Activated gamma-delta T cell treated with anti-CD3 and anti-CD28 coated beads, Interleukin-2, amount 50 U/mL, for 16 hours (primary cell): ENCODE measurements at regions not wholly inside any gene's neighbourhood (a gene's known extent, or its start where the extent isn't known, plus 50 kb on each side); places are given as distances from the start of the nearest gene placed in this dataset.

Source experiments
- DNase-seq: peaks from one replicate; pipeline ENCODE4 v3.0.0-alpha.2; 2020; ENCODE audit warnings: low read depth

DNA sequence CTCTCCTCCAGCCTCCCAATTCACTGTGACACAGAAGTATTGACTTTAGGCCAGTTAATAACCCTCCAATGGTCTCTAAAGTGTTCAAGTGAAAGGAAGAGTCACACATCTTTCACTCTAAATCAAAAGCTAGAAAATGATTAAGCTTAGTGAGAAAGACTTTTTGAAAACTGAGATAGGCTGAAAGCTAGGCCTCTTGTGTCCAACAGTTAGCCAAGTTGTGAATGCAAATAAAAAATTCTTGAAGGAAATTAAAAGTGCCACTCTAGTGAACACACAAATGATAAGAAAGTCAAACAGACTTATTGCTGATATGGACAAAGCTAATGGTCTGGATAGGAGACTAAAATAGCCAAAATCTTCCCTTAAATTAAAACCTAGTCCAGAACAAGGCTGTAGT, 687.2 kb downstream of the TRIML1 start:
- no peak for DNase-seq

GRCh38 chr4:188839704-188840103, 700.5 kb downstream of the TRIML1 start:
- DNase-seq, result no peak

GRCh38 chr4:188841523-188841922, 702.3 kb downstream of the TRIML1 start:
- DNase-seq, result no peak

- no peak for DNase-seq
Measured at GRCh38 chr4:188854436-188854835, 715.2 kb downstream of the TRIML1 start.

DNA sequence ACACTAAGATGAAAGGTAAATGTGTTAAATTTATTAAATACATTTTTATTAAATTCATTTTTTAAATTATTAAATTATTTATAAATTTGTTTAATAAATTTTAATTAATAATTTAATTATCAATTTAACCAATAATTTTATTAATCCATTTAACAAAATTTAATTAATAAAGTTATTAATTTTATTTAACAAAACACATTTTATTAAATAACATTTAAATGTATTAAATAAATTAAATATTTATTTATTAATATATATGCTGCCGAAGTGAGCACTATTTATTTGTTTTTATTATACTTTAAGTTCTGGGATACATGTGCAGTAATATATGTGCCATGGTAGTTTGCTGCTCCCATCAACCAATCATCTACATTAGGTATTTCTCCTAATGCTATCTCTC, 719.5 kb downstream of the TRIML1 start:
- no peak for DNase-seq

GRCh38 chr4:188864741-188865140, 725.5 kb downstream of the TRIML1 start:
- DNase-seq, result no peak

DNA sequence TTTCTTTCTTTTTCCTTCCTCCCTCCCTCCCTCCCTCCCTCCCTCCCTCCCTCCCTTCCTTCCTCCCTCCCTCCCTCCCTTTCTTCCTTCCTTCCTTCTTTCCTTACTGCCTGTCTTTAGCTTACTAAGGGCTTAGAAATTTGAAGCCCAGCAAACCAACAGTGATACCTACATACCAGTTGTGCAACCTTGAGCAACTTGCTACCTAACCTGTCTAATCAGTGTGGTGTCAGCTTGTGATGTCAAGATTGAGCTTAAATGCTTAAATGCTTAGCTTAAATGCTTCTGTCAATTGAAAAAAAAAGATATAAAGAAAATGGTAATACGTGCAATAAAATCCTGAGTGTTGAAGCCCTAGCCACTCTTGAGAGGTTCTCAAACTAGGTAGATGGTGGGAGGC, 728.6 kb downstream of the TRIML1 start:
- DNase-seq, result no peak

- no peak for DNase-seq
Measured at GRCh38 chr4:188869581-188869980, 730.3 kb downstream of the TRIML1 start.

- DNase-seq, result no peak
Measured at GRCh38 chr4:188872809-188873208, 733.6 kb downstream of the TRIML1 start.

- DNase-seq, result no peak
Measured at GRCh38 chr4:188876881-188877280, 737.6 kb downstream of the TRIML1 start.

GRCh38 chr4:188879598-188879997, 740.4 kb downstream of the TRIML1 start:
- DNase-seq, result no peak

DNA sequence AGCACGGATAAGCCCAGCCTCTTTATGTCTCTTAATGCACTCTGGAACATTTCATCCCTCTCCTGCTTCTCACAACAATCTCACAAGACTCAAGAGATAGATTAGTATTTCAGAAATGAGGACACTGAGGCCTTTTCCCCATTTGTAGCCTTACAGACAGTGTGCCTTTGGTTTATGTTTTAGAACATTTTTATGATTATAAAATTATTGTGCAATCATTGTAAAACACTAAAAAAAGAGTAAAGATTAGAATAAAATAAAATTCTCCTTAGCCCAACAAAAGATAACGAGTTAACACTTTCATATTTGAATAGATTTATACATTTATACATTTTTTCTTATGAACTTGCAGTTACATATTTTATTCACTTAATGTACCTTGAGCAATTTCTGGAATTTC, 748.7 kb downstream of the TRIML1 start:
- DNase-seq, result no peak

DNA sequence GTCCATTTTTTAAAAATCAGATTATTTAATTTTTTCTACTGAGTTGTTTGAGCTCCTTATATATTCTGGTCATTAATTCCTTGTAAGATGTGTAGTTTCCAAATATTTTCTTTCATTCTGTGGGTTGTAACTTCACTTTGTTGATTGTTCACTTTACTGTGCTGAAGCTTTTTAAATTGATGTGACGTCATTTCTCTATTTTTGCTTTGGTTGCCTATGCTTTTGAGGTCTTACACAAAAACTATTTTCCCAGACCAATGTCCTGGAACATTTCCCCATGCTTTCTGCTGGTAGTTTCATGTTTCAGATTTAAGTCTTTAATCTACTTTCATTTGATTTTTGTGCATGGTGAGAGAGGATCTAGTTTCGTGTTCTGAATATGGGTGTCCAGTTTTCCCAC, 753.6 kb downstream of the TRIML1 start:
- no peak for DNase-seq

- no peak for DNase-seq
Measured at GRCh38 chr4:188903986-188904385, 764.7 kb downstream of the TRIML1 start.

GRCh38 chr4:188904617-188905016, 765.4 kb downstream of the TRIML1 start:
- DNase-seq, result no peak

DNA sequence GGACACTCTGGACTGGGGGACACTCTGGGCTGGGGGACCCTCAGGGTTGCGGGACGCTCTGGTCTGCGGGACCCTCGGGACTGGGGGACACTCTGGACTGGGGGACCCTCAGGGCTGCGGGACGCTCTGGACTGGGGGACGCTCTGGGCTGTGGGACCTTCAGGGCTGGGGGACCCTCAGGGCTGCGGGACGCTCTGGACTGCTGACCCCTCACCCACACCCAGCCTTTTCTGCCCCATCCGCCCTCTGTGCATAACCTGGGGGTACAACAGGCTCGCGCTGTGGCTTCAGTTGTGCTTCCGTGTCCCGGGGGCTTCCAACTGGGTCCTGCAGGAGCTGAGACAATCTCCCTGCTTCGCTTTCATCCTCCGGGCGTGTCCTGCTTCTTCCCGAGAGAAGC, 766.0 kb downstream of the TRIML1 start:
- DNase-seq, result no peak

GRCh38 chr4:188911199-188911598, 772.0 kb downstream of the TRIML1 start:
- DNase-seq, result no peak

GRCh38 chr4:188911707-188912106, 772.5 kb downstream of the TRIML1 start:
- DNase-seq, result no peak

GRCh38 chr4:188915175-188915574, 775.9 kb downstream of the TRIML1 start:
- DNase-seq, result no peak

GRCh38 chr4:188918787-188919186, 779.5 kb downstream of the TRIML1 start:
- no peak for DNase-seq

GRCh38 chr4:188930822-188931221, 791.6 kb downstream of the TRIML1 start:
- DNase-seq, result no peak

- DNase-seq, result no peak
Measured at GRCh38 chr4:188934320-188934962, 795.2 kb downstream of the TRIML1 start.

- DNase-seq, result no peak
Measured at GRCh38 chr4:188941524-188942119, 802.4 kb downstream of the TRIML1 start.

- no peak for DNase-seq
Measured at GRCh38 chr4:188942606-188943005, 803.4 kb downstream of the TRIML1 start.
